CD4-positive, CD25-positive, alpha-beta regulatory T cell (primary cell): ENCODE measurements at regions not wholly inside any gene's neighbourhood (a gene's known extent, or its start where the extent isn't known, plus 50 kb on each side); places are given as distances from the start of the nearest gene placed in this dataset.

Source experiments
- ATAC-seq, 2 donors: fragments of 150-1000 bp; cut with Tn5 transposase; one replicate each; pipeline ENCODE4 v1.10.0; 2021; ENCODE audit warnings: low read depth in 2 of 2, moderate number of reproducible peaks in 2 of 2, moderate library complexity in 1 of 2
- DNase-seq, 3 donors: peaks; one replicate each; pipeline versions ENCODE4 v3.0.0 to v3.0.0-alpha.2; 2012 to 2022; ENCODE audit warnings: mixed read lengths in 1 of 3
- H3K27ac ChIP-seq: one replicate; pipeline ENCODE4 v1.7.0; 2013; ENCODE audit warnings: mild to moderate bottlenecking, low read length; ENCODE audit not compliant: insufficient read depth, poor library complexity, severe bottlenecking
- H3K27me3 ChIP-seq: one replicate; pipeline ENCODE4 v1.7.0; 2013; ENCODE audit warnings: low read length; ENCODE audit not compliant: control insufficient read depth, insufficient read depth
- H3K36me3 ChIP-seq: one replicate; pipeline ENCODE4 v1.7.0; 2013; ENCODE audit warnings: mild to moderate bottlenecking, low read length, moderate library complexity; ENCODE audit not compliant: control insufficient read depth, insufficient read depth
- H3K4me1 ChIP-seq: 2 replicates; pipeline ENCODE4 v1.7.0; 2013; ENCODE audit warnings: mild to moderate bottlenecking, low read length; ENCODE audit not compliant: insufficient read depth, control insufficient read depth, poor library complexity, severe bottlenecking
- H3K4me3 ChIP-seq: one replicate; pipeline ENCODE4 v1.7.0; 2013; ENCODE audit warnings: low read depth, mild to moderate bottlenecking, low read length, moderate library complexity
- H3K9me3 ChIP-seq, 2 experiments: 1 replicate in 1 of 2; 2 replicates in 1 of 2; pipeline ENCODE4 v1.7.0; 2013; ENCODE audit warnings: low read length in 2 of 2, mild to moderate bottlenecking in 1 of 2, moderate library complexity in 1 of 2; ENCODE audit not compliant: control insufficient read depth in 2 of 2
- H3K27ac Mint-ChIP-seq, 3 donors: one replicate each; pipeline ENCODE4 v1.8.0; 2020 to 2022; ENCODE audit warnings: mild to moderate bottlenecking in 3 of 3, mixed read lengths in 3 of 3, moderate library complexity in 2 of 3
- H3K27me3 Mint-ChIP-seq: one replicate; pipeline ENCODE4 v1.8.0; 2022; ENCODE audit warnings: mild to moderate bottlenecking, mixed read lengths
- H3K36me3 Mint-ChIP-seq: one replicate; pipeline ENCODE4 v1.8.0; 2020; ENCODE audit warnings: mixed read lengths
- H3K4me1 Mint-ChIP-seq, 4 donors: one replicate each; pipeline ENCODE4 v1.8.0; 2020 to 2022; ENCODE audit warnings: mixed read lengths in 4 of 4, mild to moderate bottlenecking in 1 of 4
- H3K4me3 Mint-ChIP-seq, 4 donors: one replicate each; pipeline ENCODE4 v1.8.0; 2020 to 2022; ENCODE audit warnings: mild to moderate bottlenecking in 4 of 4, mixed read lengths in 4 of 4, moderate library complexity in 3 of 4
- H3K9me3 Mint-ChIP-seq, 7 donors: one replicate each; pipeline ENCODE4 v1.8.0; 2020 to 2022; ENCODE audit warnings: mixed read lengths in 7 of 7, mild to moderate bottlenecking in 3 of 7, moderate library complexity in 2 of 7

GRCh38 chr6:113320653-113321052 lies 536.5 kb upstream of the MARCKS start:
- Histone ChIP-seq H3K27ac (no peak overlapping the region), H3K4me3 (no peak overlapping the region), H3K9me3 (no peaks in the 10 kb centered on the region), H3K36me3 (no peaks in the 10 kb centered on the region), H3K4me1 (no peaks in the 10 kb centered on the region), H3K27me3 (no peaks in the 10 kb centered on the region)
- H3K27me3 Mint-ChIP-seq = peaks cover 5% of the 10 kb centered on the region
- H3K27ac Mint-ChIP-seq = no peak overlapping the region
- ATAC-seq (no peak), DNase-seq (no peak)
- no peak overlapping the region for H3K4me3 Mint-ChIP-seq
- peaks cover 0 to 9% (median 4%) of the 10 kb centered on the region in 7 donors for H3K9me3 Mint-ChIP-seq
- no peaks in the 10 kb centered on the region for H3K4me1 Mint-ChIP-seq
- no peaks in the 10 kb centered on the region for H3K36me3 Mint-ChIP-seq

GRCh38 chr6:113326781-113327180 lies 530.4 kb upstream of the MARCKS start:
- no peaks in the 10 kb centered on the region for H3K4me1 Mint-ChIP-seq
- no peak overlapping the region for H3K27ac Mint-ChIP-seq
- H3K27me3 Mint-ChIP-seq = peaks cover 5% of the 10 kb centered on the region
- DNase-seq (no peak), ATAC-seq (no peak)
- no peaks in the 10 kb centered on the region for H3K4me1 ChIP-seq
- H3K9me3 Mint-ChIP-seq = peaks cover 0 to 4% (median 2%) of the 10 kb centered on the region in 7 donors
- no peak overlapping the region for H3K4me3 ChIP-seq
- no peaks in the 10 kb centered on the region for H3K36me3 ChIP-seq
- H3K36me3 Mint-ChIP-seq = no peaks in the 10 kb centered on the region
- H3K9me3 ChIP-seq = no peaks in the 10 kb centered on the region
- H3K27me3 ChIP-seq = no peaks in the 10 kb centered on the region
- no peak overlapping the region for H3K27ac ChIP-seq
- H3K4me3 Mint-ChIP-seq = no peak overlapping the region

- Histone ChIP-seq H3K36me3 (no peaks in the 10 kb centered on the region), H3K4me1 (no peaks in the 10 kb centered on the region), H3K4me3 (no peak overlapping the region), H3K27me3 (no peaks in the 10 kb centered on the region), H3K27ac (no peak overlapping the region), H3K9me3 (no peaks in the 10 kb centered on the region)
- Mint-ChIP-seq H3K27me3 (no peaks in the 10 kb centered on the region), H3K4me1 (peaks cover 0 to 7% (median 0%) of the 10 kb centered on the region in 4 donors), H3K9me3 (peaks cover 0 to 4% (median 0%) of the 10 kb centered on the region in 7 donors), H3K4me3 (no peak overlapping the region), H3K27ac (no peak overlapping the region), H3K36me3 (no peaks in the 10 kb centered on the region)
- DNase-seq (no peak), ATAC-seq (no peak)
These were observed 528.2 kb upstream of the MARCKS start for GRCh38 chr6:113328886-113329381.

GRCh38 chr6:113329942-113330635 lies 527.1 kb upstream of the MARCKS start:
- Histone ChIP-seq H3K27me3 (no peaks in the 10 kb centered on the region), H3K4me3 (no peak overlapping the region), H3K4me1 (no peaks in the 10 kb centered on the region), H3K36me3 (no peaks in the 10 kb centered on the region), H3K9me3 (no peaks in the 10 kb centered on the region), H3K27ac (no peak overlapping the region)
- no peak for DNase-seq
- no peaks in the 10 kb centered on the region for H3K36me3 Mint-ChIP-seq
- no peak overlapping the region for H3K27ac Mint-ChIP-seq
- no peaks in the 10 kb centered on the region for H3K27me3 Mint-ChIP-seq
- H3K4me3 Mint-ChIP-seq = no peak overlapping the region
- peaks cover 0 to 7% (median 0%) of the 10 kb centered on the region in 4 donors for H3K4me1 Mint-ChIP-seq
- ATAC-seq = no peak
- H3K9me3 Mint-ChIP-seq = peaks cover 0 to 3% (median 0%) of the 10 kb centered on the region in 7 donors

- no peaks in the 10 kb centered on the region for H3K27me3 ChIP-seq
- H3K36me3 ChIP-seq = no peaks in the 10 kb centered on the region
- Mint-ChIP-seq H3K4me1 (peaks cover 0 to 7% (median 0%) of the 10 kb centered on the region in 4 donors), H3K27me3 (no peaks in the 10 kb centered on the region), H3K36me3 (no peaks in the 10 kb centered on the region), H3K4me3 (no peak overlapping the region), H3K9me3 (peaks cover 0 to 5% (median 3%) of the 10 kb centered on the region in 7 donors), H3K27ac (no peak overlapping the region)
- ATAC-seq (no peak), DNase-seq (no peak)
- H3K9me3 ChIP-seq = no peaks in the 10 kb centered on the region
- no peak overlapping the region for H3K27ac ChIP-seq
- H3K4me3 ChIP-seq = no peak overlapping the region
- no peaks in the 10 kb centered on the region for H3K4me1 ChIP-seq
These were observed 526.6 kb upstream of the MARCKS start for GRCh38 chr6:113330636-113330946.

GRCh38 chr6:113331021-113331420 lies 526.1 kb upstream of the MARCKS start:
- Mint-ChIP-seq H3K4me3 (no peak overlapping the region), H3K27me3 (no peaks in the 10 kb centered on the region), H3K4me1 (peaks cover 0 to 7% (median 0%) of the 10 kb centered on the region in 4 donors), H3K9me3 (peaks cover 0 to 5% (median 3%) of the 10 kb centered on the region in 7 donors), H3K27ac (no peak overlapping the region), H3K36me3 (no peaks in the 10 kb centered on the region)
- H3K9me3 ChIP-seq = no peaks in the 10 kb centered on the region
- ATAC-seq = no peak
- H3K27me3 ChIP-seq = no peaks in the 10 kb centered on the region
- no peak overlapping the region for H3K4me3 ChIP-seq
- no peaks in the 10 kb centered on the region for H3K4me1 ChIP-seq
- no peaks in the 10 kb centered on the region for H3K36me3 ChIP-seq
- H3K27ac ChIP-seq = no peak overlapping the region
- no peak for DNase-seq

- no peak overlapping the region for H3K27ac ChIP-seq
- peaks cover 0 to 6% (median 3%) of the 10 kb centered on the region in 7 donors for H3K9me3 Mint-ChIP-seq
- H3K9me3 ChIP-seq = no peaks in the 10 kb centered on the region
- no peak overlapping the region for H3K4me3 ChIP-seq
- ATAC-seq = no peak
- H3K27ac Mint-ChIP-seq = no peak overlapping the region
- no peaks in the 10 kb centered on the region for H3K27me3 ChIP-seq
- no peaks in the 10 kb centered on the region for H3K36me3 Mint-ChIP-seq
- H3K4me1 ChIP-seq = no peaks in the 10 kb centered on the region
- H3K27me3 Mint-ChIP-seq = no peaks in the 10 kb centered on the region
- H3K36me3 ChIP-seq = no peaks in the 10 kb centered on the region
- no peaks in the 10 kb centered on the region for H3K4me1 Mint-ChIP-seq
- no peak for DNase-seq
- no peak overlapping the region for H3K4me3 Mint-ChIP-seq
These were observed 518.5 kb upstream of the MARCKS start for GRCh38 chr6:113338644-113339043.

- H3K27ac ChIP-seq = no peak overlapping the region
- H3K27me3 Mint-ChIP-seq = no peaks in the 10 kb centered on the region
- no peaks in the 10 kb centered on the region for H3K4me1 Mint-ChIP-seq
- no peak for DNase-seq
- H3K27me3 ChIP-seq = no peaks in the 10 kb centered on the region
- no peaks in the 10 kb centered on the region for H3K4me1 ChIP-seq
- ATAC-seq = no peak
- H3K4me3 Mint-ChIP-seq = no peak overlapping the region
- H3K9me3 ChIP-seq = no peaks in the 10 kb centered on the region
- H3K27ac Mint-ChIP-seq = no peak overlapping the region
- peaks cover 0 to 6% (median 3%) of the 10 kb centered on the region in 7 donors for H3K9me3 Mint-ChIP-seq
- no peaks in the 10 kb centered on the region for H3K36me3 Mint-ChIP-seq
- H3K36me3 ChIP-seq = no peaks in the 10 kb centered on the region
- no peak overlapping the region for H3K4me3 ChIP-seq
These were observed 517.9 kb upstream of the MARCKS start for GRCh38 chr6:113339209-113339608.
